ENCODE measurements at regions not wholly inside any gene's neighbourhood (a gene's known extent, or its start where the extent isn't known, plus 50 kb on each side); places are given as distances from the start of the nearest gene placed in this dataset.
"Not testable (repeated sequence)": the region's sequence is repeated elsewhere in the genome, so short reads cannot be mapped to it uniquely, and the experiment has no call there.

DNA sequence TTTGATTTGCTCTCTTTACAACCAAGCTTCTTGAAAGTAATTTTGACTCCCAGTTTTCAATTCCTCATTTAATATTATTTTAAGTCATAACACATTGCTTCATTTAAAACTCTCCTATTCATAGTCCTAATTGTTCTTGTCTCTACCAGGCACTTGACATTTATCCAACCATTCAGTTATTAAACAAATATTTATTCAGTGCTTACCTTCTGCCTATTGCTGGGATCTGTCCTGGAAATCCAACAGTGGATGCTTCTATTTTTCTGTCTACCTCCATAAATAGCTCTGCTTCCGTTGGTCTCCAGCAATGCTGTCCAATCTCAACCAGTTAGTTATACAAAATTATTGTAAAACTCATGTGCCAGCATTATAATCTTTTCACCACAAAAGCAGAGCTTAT is 615.1 kb downstream of the ZWINT start:
- Histone ChIP-seq H3K27ac (ENCODE audit: low read depth, low read length) (no peak overlapping the region), H3K4me3 (ENCODE audit: low read depth, low read length) (no peak overlapping the region), H3K9me3 (ENCODE audit: control insufficient read depth, insufficient read depth, low read length) (peaks cover 4% of the 10 kb centered on the region; the same call in 1 of the 2 replicates), H3K27me3 (ENCODE audit: control insufficient read depth, insufficient read depth, low read length) (no peaks in the 10 kb centered on the region)
- TF ChIP-seq, protein P1, sequence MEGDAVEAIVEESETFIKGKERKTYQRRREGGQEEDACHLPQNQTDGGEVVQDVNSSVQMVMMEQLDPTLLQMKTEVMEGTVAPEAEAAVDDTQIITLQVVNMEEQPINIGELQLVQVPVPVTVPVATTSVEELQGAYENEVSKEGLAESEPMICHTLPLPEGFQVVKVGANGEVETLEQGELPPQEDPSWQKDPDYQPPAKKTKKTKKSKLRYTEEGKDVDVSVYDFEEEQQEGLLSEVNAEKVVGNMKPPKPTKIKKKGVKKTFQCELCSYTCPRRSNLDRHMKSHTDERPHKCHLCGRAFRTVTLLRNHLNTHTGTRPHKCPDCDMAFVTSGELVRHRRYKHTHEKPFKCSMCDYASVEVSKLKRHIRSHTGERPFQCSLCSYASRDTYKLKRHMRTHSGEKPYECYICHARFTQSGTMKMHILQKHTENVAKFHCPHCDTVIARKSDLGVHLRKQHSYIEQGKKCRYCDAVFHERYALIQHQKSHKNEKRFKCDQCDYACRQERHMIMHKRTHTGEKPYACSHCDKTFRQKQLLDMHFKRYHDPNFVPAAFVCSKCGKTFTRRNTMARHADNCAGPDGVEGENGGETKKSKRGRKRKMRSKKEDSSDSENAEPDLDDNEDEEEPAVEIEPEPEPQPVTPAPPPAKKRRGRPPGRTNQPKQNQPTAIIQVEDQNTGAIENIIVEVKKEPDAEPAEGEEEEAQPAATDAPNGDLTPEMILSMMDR (IDR thresholded peaks at IDR 0.05; ENCODE audit: low read depth, low read length) = no peak
- DNase-seq (ENCODE audit: low read depth, low spot score) = no peak
- ChIA-PET POLR2A (no interaction called here), CTCF (no interaction called here)

- TF ChIP-seq, protein P1 (IDR thresholded peaks at IDR 0.05; ENCODE audit: low read depth, low read length) = no peak
- no peak for DNase-seq (ENCODE audit: low read depth, low spot score)
- Histone ChIP-seq H3K27ac (ENCODE audit: low read depth, low read length) (no peak overlapping the region), H3K27me3 (ENCODE audit: control insufficient read depth, insufficient read depth, low read length) (no peaks in the 10 kb centered on the region), H3K4me3 (ENCODE audit: low read depth, low read length) (no peak overlapping the region), H3K9me3 (ENCODE audit: control insufficient read depth, insufficient read depth, low read length) (peaks cover 3% of the 10 kb centered on the region; the same call in 1 of the 2 replicates)
- ChIA-PET CTCF (no interaction called here), POLR2A (no interaction called here)
Measured at GRCh38 chr10:55742487-55742886, 618.6 kb downstream of the ZWINT start.

- H3K9me3 ChIP-seq (ENCODE audit: control insufficient read depth, insufficient read depth, low read length); H3K27me3 ChIP-seq (ENCODE audit: control insufficient read depth, insufficient read depth, low read length); POLR2A ChIA-PET; H3K27ac ChIP-seq (ENCODE audit: low read depth, low read length); H3K4me3 ChIP-seq (ENCODE audit: low read depth, low read length); DNase-seq (ENCODE audit: low read depth, low spot score); CTCF ChIA-PET: not testable (repeated sequence)
Measured at GRCh38 chr10:55740767-55741166, 620.3 kb downstream of the ZWINT start.

DNA sequence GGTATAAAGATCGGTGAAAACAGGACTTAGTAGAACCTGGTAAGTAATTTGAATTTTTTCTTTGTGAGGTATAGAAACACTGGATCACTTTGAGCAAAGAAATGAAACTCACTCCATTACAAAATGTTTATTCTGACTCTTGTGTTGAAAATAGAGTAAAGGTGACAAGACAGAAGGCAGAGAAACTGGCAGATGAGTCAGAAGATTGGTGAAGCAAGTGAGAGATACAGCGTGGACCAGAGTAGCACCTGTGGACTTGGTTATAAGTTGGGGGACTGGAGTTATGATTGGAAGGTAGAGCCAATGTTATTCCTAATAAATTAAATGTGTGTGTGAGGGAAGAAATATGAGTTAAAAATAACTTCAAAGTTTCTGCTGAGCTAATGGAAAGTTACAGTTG is 620.9 kb downstream of the ZWINT start:
- CTCF ChIA-PET = no interaction called here
- POLR2A ChIA-PET = no interaction called here
- no peak overlapping the region for H3K4me3 ChIP-seq (ENCODE audit: low read depth, low read length)
- TF ChIP-seq, protein P1 (IDR thresholded peaks at IDR 0.05; ENCODE audit: low read depth, low read length) = no peak
- H3K27me3 ChIP-seq (ENCODE audit: control insufficient read depth, insufficient read depth, low read length) = no peaks in the 10 kb centered on the region
- peaks cover 6% of the 10 kb centered on the region; the same call in 1 of the 2 replicates for H3K9me3 ChIP-seq (ENCODE audit: control insufficient read depth, insufficient read depth, low read length)
- DNase-seq (ENCODE audit: low read depth, low spot score) = no peak
- H3K27ac ChIP-seq (ENCODE audit: low read depth, low read length) = no peak overlapping the region

- POLR2A ChIA-PET = no interaction called here
- Histone ChIP-seq H3K9me3 (ENCODE audit: control insufficient read depth, insufficient read depth, low read length) (peaks cover 9% of the 10 kb centered on the region), H3K27ac (ENCODE audit: low read depth, low read length) (no peak overlapping the region), H3K4me3 (ENCODE audit: low read depth, low read length) (no peak overlapping the region), H3K27me3 (ENCODE audit: control insufficient read depth, insufficient read depth, low read length) (no peaks in the 10 kb centered on the region)
- CTCF ChIA-PET = no interaction called here
- DNase-seq (ENCODE audit: low read depth, low spot score) = no peak
- TF ChIP-seq, protein P1 (IDR thresholded peaks at IDR 0.05; ENCODE audit: low read depth, low read length) = no peak
Measured at GRCh38 chr10:55734112-55734511, 626.9 kb downstream of the ZWINT start.

- POLR2A ChIA-PET = no interaction called here
- TF ChIP-seq, protein P1 (IDR thresholded peaks at IDR 0.05; ENCODE audit: low read depth, low read length) = no peak
- no peaks in the 10 kb centered on the region for H3K27me3 ChIP-seq (ENCODE audit: control insufficient read depth, insufficient read depth, low read length)
- H3K4me3 ChIP-seq (ENCODE audit: low read depth, low read length) = no peak overlapping the region
- no peaks in the 10 kb centered on the region; the same call in 1 of the 2 replicates for H3K9me3 ChIP-seq (ENCODE audit: control insufficient read depth, insufficient read depth, low read length)
- no peak for DNase-seq (ENCODE audit: low read depth, low spot score)
- CTCF ChIA-PET = no interaction called here
- no peak overlapping the region for H3K27ac ChIP-seq (ENCODE audit: low read depth, low read length)
Measured at GRCh38 chr10:55704950-55705349, 656.1 kb downstream of the ZWINT start.
